Activated naive CD8-positive, alpha-beta T cell treated with anti-CD3 and anti-CD28 coated beads, Interleukin-2, amount 50 U/mL, for 24 hours (primary cell): ENCODE measurements at regions not wholly inside any gene's neighbourhood (a gene's known extent, or its start where the extent isn't known, plus 50 kb on each side); places are given as distances from the start of the nearest gene placed in this dataset.
"Not testable (repeated sequence)": the region's sequence is repeated elsewhere in the genome, so short reads cannot be mapped to it uniquely, and the experiment has no call there.

ENCODE experiments used
- ATAC-seq: fragments of 150-1000 bp; cut with Tn5 transposase; one replicate; pipeline ENCODE4 v1.10.0; 2021
- DNase-seq: peaks from one replicate; pipeline ENCODE4 v3.0.0; 2021
- H3K27ac Mint-ChIP-seq: one replicate; pipeline ENCODE4 v1.8.0; 2021; ENCODE audit warnings: mild to moderate bottlenecking, mixed read lengths
- H3K27me3 Mint-ChIP-seq: one replicate; pipeline ENCODE4 v1.8.0; 2021; ENCODE audit warnings: mixed read lengths
- H3K36me3 Mint-ChIP-seq: one replicate; pipeline ENCODE4 v1.8.0; 2021; ENCODE audit warnings: low read depth, mixed read lengths
- H3K4me1 Mint-ChIP-seq: one replicate; pipeline ENCODE4 v1.8.0; 2021; ENCODE audit warnings: mixed read lengths
- H3K4me3 Mint-ChIP-seq: one replicate; pipeline ENCODE4 v1.8.0; 2021; ENCODE audit warnings: mild to moderate bottlenecking, moderate library complexity, mixed read lengths
- H3K9me3 Mint-ChIP-seq: one replicate; pipeline ENCODE4 v1.8.0; 2021; ENCODE audit warnings: mixed read lengths

- not testable (repeated sequence) for H3K4me1 Mint-ChIP-seq, DNase-seq, H3K27ac Mint-ChIP-seq, ATAC-seq, H3K4me3 Mint-ChIP-seq, H3K27me3 Mint-ChIP-seq, H3K9me3 Mint-ChIP-seq, H3K36me3 Mint-ChIP-seq
Observed at GRCh38 chr4:118539412-118540077, 145.6 kb upstream of the METTL14 start.

- H3K4me3 Mint-ChIP-seq, H3K27ac Mint-ChIP-seq, ATAC-seq: not testable (repeated sequence)
Observed at GRCh38 chr4:118556576-118556975, 128.6 kb upstream of the METTL14 start.

GRCh38 chr4:118557298-118557851, 127.8 kb upstream of the METTL14 start:
- ATAC-seq (no peak), DNase-seq (no peak)
- no peak overlapping the region for H3K4me3 Mint-ChIP-seq
- peaks cover 7% of the 10 kb centered on the region for H3K27me3 Mint-ChIP-seq
- H3K4me1 Mint-ChIP-seq = no peaks in the 10 kb centered on the region
- no peaks in the 10 kb centered on the region for H3K36me3 Mint-ChIP-seq
- H3K27ac Mint-ChIP-seq = no peak overlapping the region
- H3K9me3 Mint-ChIP-seq = no peaks in the 10 kb centered on the region

More at GRCh38 chr4:118556576-118556975, 128.6 kb upstream of the METTL14 start:
- not testable (repeated sequence) for H3K36me3 Mint-ChIP-seq, H3K27me3 Mint-ChIP-seq, DNase-seq, H3K9me3 Mint-ChIP-seq, H3K4me1 Mint-ChIP-seq

- not testable (repeated sequence) for H3K4me3 Mint-ChIP-seq, H3K9me3 Mint-ChIP-seq, H3K27ac Mint-ChIP-seq, DNase-seq, H3K27me3 Mint-ChIP-seq, H3K36me3 Mint-ChIP-seq, ATAC-seq, H3K4me1 Mint-ChIP-seq
Observed at GRCh38 chr4:118558188-118558587, 127.0 kb upstream of the METTL14 start.

GRCh38 chr4:118561559-118561958, 123.6 kb upstream of the METTL14 start:
- not testable (repeated sequence) for H3K36me3 Mint-ChIP-seq, H3K27ac Mint-ChIP-seq, H3K4me1 Mint-ChIP-seq, H3K9me3 Mint-ChIP-seq, H3K27me3 Mint-ChIP-seq, H3K4me3 Mint-ChIP-seq, DNase-seq, ATAC-seq

GRCh38 chr4:118566003-118566513, 119.1 kb upstream of the METTL14 start:
- H3K9me3 Mint-ChIP-seq, DNase-seq, H3K4me1 Mint-ChIP-seq, H3K36me3 Mint-ChIP-seq, H3K27ac Mint-ChIP-seq, H3K4me3 Mint-ChIP-seq: not testable (repeated sequence)
- H3K27me3 Mint-ChIP-seq = peaks cover 10% of the 10 kb centered on the region
- ATAC-seq = peak; percentile 43

GRCh38 chr4:118572991-118573390, 112.2 kb upstream of the METTL14 start:
- H3K27me3 Mint-ChIP-seq = peaks cover 11% of the 10 kb centered on the region
- H3K27ac Mint-ChIP-seq, DNase-seq, H3K4me1 Mint-ChIP-seq, H3K36me3 Mint-ChIP-seq, ATAC-seq, H3K4me3 Mint-ChIP-seq, H3K9me3 Mint-ChIP-seq: not testable (repeated sequence)

GRCh38 chr4:118574251-118574913, 110.8 kb upstream of the METTL14 start:
- H3K36me3 Mint-ChIP-seq, H3K9me3 Mint-ChIP-seq, H3K27ac Mint-ChIP-seq, H3K4me1 Mint-ChIP-seq, ATAC-seq, DNase-seq, H3K4me3 Mint-ChIP-seq, H3K27me3 Mint-ChIP-seq: not testable (repeated sequence)

GRCh38 chr4:118575057-118575456, 110.1 kb upstream of the METTL14 start:
- not testable (repeated sequence) for H3K4me3 Mint-ChIP-seq, H3K27me3 Mint-ChIP-seq, H3K4me1 Mint-ChIP-seq, DNase-seq, H3K36me3 Mint-ChIP-seq, ATAC-seq, H3K9me3 Mint-ChIP-seq, H3K27ac Mint-ChIP-seq

- H3K36me3 Mint-ChIP-seq, DNase-seq, H3K27ac Mint-ChIP-seq, ATAC-seq, H3K4me1 Mint-ChIP-seq, H3K9me3 Mint-ChIP-seq, H3K4me3 Mint-ChIP-seq, H3K27me3 Mint-ChIP-seq: not testable (repeated sequence)
Observed at GRCh38 chr4:118575726-118576125, 109.5 kb upstream of the METTL14 start.

GRCh38 chr4:118576709-118577219, 108.4 kb upstream of the METTL14 start:
- H3K4me3 Mint-ChIP-seq, H3K4me1 Mint-ChIP-seq, H3K9me3 Mint-ChIP-seq, DNase-seq, H3K27ac Mint-ChIP-seq, ATAC-seq, H3K27me3 Mint-ChIP-seq, H3K36me3 Mint-ChIP-seq: not testable (repeated sequence)

GRCh38 chr4:118585015-118585414, 100.2 kb upstream of the METTL14 start:
- Mint-ChIP-seq H3K36me3 (no peaks in the 10 kb centered on the region), H3K9me3 (no peaks in the 10 kb centered on the region), H3K4me3 (no peak overlapping the region), H3K27ac (no peak overlapping the region), H3K27me3 (peaks cover 17% of the 10 kb centered on the region), H3K4me1 (peaks cover 2% of the 10 kb centered on the region)
- ATAC-seq (no peak), DNase-seq (no peak)

- no peak for ATAC-seq
- no peak for DNase-seq
- Mint-ChIP-seq H3K27ac (no peak overlapping the region), H3K4me3 (no peak overlapping the region), H3K4me1 (peaks cover 6% of the 10 kb centered on the region), H3K36me3 (no peaks in the 10 kb centered on the region), H3K9me3 (no peaks in the 10 kb centered on the region), H3K27me3 (peaks cover 18% of the 10 kb centered on the region)
Observed at GRCh38 chr4:118586357-118586790, 98.8 kb upstream of the METTL14 start.

GRCh38 chr4:118587116-118587831, 97.9 kb upstream of the METTL14 start:
- DNase-seq (no peak), ATAC-seq (no peak)
- Mint-ChIP-seq H3K27me3 (peaks cover 18% of the 10 kb centered on the region), H3K4me3 (no peak overlapping the region), H3K9me3 (no peaks in the 10 kb centered on the region), H3K4me1 (peaks cover 12% of the 10 kb centered on the region), H3K27ac (no peak overlapping the region), H3K36me3 (peaks cover 5% of the 10 kb centered on the region)
